ENCODE measurements at regions not wholly inside any gene's neighbourhood (a gene's known extent, or its start where the extent isn't known, plus 50 kb on each side); places are given as distances from the start of the nearest gene placed in this dataset.

DNA sequence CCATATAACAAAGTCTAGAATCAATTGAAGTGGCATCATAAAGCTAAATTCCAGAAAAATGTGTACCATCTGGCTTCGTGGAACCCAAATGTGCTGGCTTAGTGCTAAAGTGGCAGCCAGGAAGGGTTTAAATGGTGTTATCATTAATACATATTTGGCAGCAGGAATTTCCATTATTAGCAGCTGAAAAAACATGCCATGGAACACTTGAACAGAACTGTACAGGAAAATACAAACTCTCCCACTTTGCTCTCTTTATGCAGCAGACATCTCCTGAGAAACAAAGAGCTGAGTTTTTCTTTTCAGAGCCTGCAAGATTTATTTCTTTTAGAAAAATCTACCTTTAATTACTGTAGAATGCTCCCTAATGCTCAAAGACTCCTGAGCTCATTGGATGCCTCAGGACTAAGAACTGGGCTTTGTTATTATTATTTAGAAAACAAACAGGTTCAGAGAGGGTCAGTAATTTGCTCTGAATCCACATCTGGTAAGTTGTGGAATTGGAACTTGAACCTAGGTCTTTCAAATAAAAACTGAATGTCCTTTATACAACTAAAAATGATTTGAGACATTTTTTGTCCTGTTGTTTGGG is 179.0 kb downstream of the LACC1 start:
- H2AFZ ChIP-seq (ENCODE audit: low read length), result no peak overlapping the region
- H3K79me2 ChIP-seq (ENCODE audit: control insufficient read depth, insufficient read depth, low read length), result no peaks in the 10 kb centered on the region
- no peaks in the 10 kb centered on the region for H4K20me1 ChIP-seq (ENCODE audit: control insufficient read depth, extremely low read depth, insufficient read depth, low read length)
- H3K4me2 ChIP-seq (ENCODE audit: extremely low read depth, insufficient read depth, low read length), result no peak overlapping the region
- TF ChIP-seq EZH2 (IDR thresholded peaks at IDR 0.05; ENCODE audit: low read length, missing control alignments), result no peak
- TF ChIP-seq, protein P1, sequence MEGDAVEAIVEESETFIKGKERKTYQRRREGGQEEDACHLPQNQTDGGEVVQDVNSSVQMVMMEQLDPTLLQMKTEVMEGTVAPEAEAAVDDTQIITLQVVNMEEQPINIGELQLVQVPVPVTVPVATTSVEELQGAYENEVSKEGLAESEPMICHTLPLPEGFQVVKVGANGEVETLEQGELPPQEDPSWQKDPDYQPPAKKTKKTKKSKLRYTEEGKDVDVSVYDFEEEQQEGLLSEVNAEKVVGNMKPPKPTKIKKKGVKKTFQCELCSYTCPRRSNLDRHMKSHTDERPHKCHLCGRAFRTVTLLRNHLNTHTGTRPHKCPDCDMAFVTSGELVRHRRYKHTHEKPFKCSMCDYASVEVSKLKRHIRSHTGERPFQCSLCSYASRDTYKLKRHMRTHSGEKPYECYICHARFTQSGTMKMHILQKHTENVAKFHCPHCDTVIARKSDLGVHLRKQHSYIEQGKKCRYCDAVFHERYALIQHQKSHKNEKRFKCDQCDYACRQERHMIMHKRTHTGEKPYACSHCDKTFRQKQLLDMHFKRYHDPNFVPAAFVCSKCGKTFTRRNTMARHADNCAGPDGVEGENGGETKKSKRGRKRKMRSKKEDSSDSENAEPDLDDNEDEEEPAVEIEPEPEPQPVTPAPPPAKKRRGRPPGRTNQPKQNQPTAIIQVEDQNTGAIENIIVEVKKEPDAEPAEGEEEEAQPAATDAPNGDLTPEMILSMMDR (conservative IDR thresholded peaks at IDR 0.05 in 1 of 2, IDR thresholded peaks at IDR 0.05 in 1 of 2; ENCODE audit: low read depth in 1 of 2, low read length in 2 of 2), result no peak
- H3K27me3 ChIP-seq (ENCODE audit: control insufficient read depth, insufficient read depth, low read length), result peaks cover 2% of the 10 kb centered on the region
- no peak overlapping the region for H3K4me3 ChIP-seq (replicated peaks in 1 of 4; ENCODE audit: control extremely low read depth in 1 of 4, insufficient read depth in 1 of 4, low read depth in 3 of 4, low read length in 4 of 4)
- DNase-seq (ENCODE audit: low read depth in 2 of 2), result peak in 1 of 2 donors; percentile 17
- H3K4me1 ChIP-seq (ENCODE audit: control insufficient read depth, extremely low read depth, insufficient read depth, low read length), result no peaks in the 10 kb centered on the region
- H3K27ac ChIP-seq (ENCODE audit: insufficient read depth, low read length), result no peak overlapping the region
- H3K36me3 ChIP-seq (ENCODE audit: control insufficient read depth, insufficient read depth, low read length), result no peaks in the 10 kb centered on the region
- H3K9me3 ChIP-seq (ENCODE audit: control insufficient read depth, insufficient read depth, low read depth, low read length), result no peaks in the 10 kb centered on the region
- no peak overlapping the region for H3K9ac ChIP-seq (ENCODE audit: insufficient read depth, low read length)

DNA sequence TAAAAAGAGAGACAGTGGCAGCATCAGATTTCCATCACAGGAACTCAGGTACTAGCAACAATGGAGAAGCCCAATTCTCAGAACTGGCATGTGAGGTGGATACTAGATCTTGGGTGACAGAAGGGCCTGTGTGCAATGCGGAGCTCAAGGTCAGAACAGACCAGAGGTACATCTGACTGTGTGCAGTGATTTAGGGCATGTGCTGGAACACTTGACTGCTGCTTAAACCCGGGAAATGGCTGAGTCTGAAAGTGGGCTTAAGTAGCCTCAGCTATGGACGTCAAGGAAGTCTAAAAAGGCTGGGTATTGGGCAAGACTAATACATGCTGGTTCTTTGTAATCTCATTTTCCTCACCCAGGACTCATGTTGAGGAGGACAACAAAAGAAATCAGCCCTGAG is 182.2 kb downstream of the LACC1 start:
- TF ChIP-seq EZH2 (IDR thresholded peaks at IDR 0.05; ENCODE audit: low read length, missing control alignments), result no peak
- TF ChIP-seq, protein P1 (conservative IDR thresholded peaks at IDR 0.05 in 1 of 2, IDR thresholded peaks at IDR 0.05 in 1 of 2; ENCODE audit: low read depth in 1 of 2, low read length in 2 of 2), result no peak
- Histone ChIP-seq H3K27ac (ENCODE audit: insufficient read depth, low read length) (no peak overlapping the region), H3K9ac (ENCODE audit: insufficient read depth, low read length) (no peak overlapping the region), H3K4me1 (ENCODE audit: control insufficient read depth, extremely low read depth, insufficient read depth, low read length) (no peaks in the 10 kb centered on the region), H4K20me1 (ENCODE audit: control insufficient read depth, extremely low read depth, insufficient read depth, low read length) (no peaks in the 10 kb centered on the region), H2AFZ (ENCODE audit: low read length) (no peak overlapping the region), H3K27me3 (ENCODE audit: control insufficient read depth, insufficient read depth, low read length) (peaks cover 2% of the 10 kb centered on the region), H3K79me2 (ENCODE audit: control insufficient read depth, insufficient read depth, low read length) (no peaks in the 10 kb centered on the region), H3K4me2 (ENCODE audit: extremely low read depth, insufficient read depth, low read length) (no peak overlapping the region), H3K4me3 (replicated peaks in 1 of 4; ENCODE audit: control extremely low read depth in 1 of 4, insufficient read depth in 1 of 4, low read depth in 3 of 4, low read length in 4 of 4) (no peak overlapping the region), H3K36me3 (ENCODE audit: control insufficient read depth, insufficient read depth, low read length) (no peaks in the 10 kb centered on the region), H3K9me3 (ENCODE audit: control insufficient read depth, insufficient read depth, low read depth, low read length) (no peaks in the 10 kb centered on the region)
- DNase-seq (ENCODE audit: low read depth in 2 of 2), result no peak

DNA sequence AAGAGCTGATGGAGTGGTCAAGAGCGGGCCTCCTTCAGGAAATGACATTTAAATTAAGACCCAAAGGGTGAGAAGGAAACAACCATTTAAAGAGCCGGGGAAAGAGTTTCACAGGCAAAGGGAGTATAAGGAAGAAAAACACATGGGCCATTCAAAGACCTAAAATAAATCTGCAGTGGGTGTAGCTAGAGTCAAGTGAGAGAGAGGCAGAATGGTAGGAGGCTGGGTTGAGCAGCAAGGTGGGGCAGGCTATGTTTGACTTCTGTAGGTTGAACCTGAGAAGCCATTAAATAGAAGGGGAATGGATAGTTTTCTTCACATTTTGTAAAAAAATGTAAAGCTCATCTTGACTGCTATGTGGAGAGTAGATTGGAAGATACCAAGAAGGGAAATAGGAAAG is 183.8 kb downstream of the LACC1 start:
- Histone ChIP-seq H3K9ac (ENCODE audit: insufficient read depth, low read length) (no peak overlapping the region), H3K79me2 (ENCODE audit: control insufficient read depth, insufficient read depth, low read length) (no peaks in the 10 kb centered on the region), H2AFZ (ENCODE audit: low read length) (no peak overlapping the region), H3K4me3 (replicated peaks in 1 of 4; ENCODE audit: control extremely low read depth in 1 of 4, insufficient read depth in 1 of 4, low read depth in 3 of 4, low read length in 4 of 4) (no peak overlapping the region), H3K36me3 (ENCODE audit: control insufficient read depth, insufficient read depth, low read length) (no peaks in the 10 kb centered on the region), H3K27me3 (ENCODE audit: control insufficient read depth, insufficient read depth, low read length) (peaks cover 2% of the 10 kb centered on the region), H3K4me2 (ENCODE audit: extremely low read depth, insufficient read depth, low read length) (no peak overlapping the region), H3K9me3 (ENCODE audit: control insufficient read depth, insufficient read depth, low read depth, low read length) (no peaks in the 10 kb centered on the region), H3K27ac (ENCODE audit: insufficient read depth, low read length) (no peak overlapping the region), H4K20me1 (ENCODE audit: control insufficient read depth, extremely low read depth, insufficient read depth, low read length) (no peaks in the 10 kb centered on the region), H3K4me1 (ENCODE audit: control insufficient read depth, extremely low read depth, insufficient read depth, low read length) (peaks cover 5% of the 10 kb centered on the region)
- TF ChIP-seq EZH2 (IDR thresholded peaks at IDR 0.05; ENCODE audit: low read length, missing control alignments), result no peak
- TF ChIP-seq, protein P1 (conservative IDR thresholded peaks at IDR 0.05 in 1 of 2, IDR thresholded peaks at IDR 0.05 in 1 of 2; ENCODE audit: low read depth in 1 of 2, low read length in 2 of 2), result no peak
- DNase-seq (ENCODE audit: low read depth in 2 of 2), result no peak

All from fibroblast of lung (primary cell).